Gastrocnemius medialis (tissue), 4 donors: ENCODE measurements at regions not wholly inside any gene's neighbourhood (a gene's known extent, or its start where the extent isn't known, plus 50 kb on each side); places are given as distances from the start of the nearest gene placed in this dataset.

Experiments
- CTCF ChIP-seq, 5 experiments: fragments of 450-650 bp in 3 of 5; fragments of 200-600 bp in 2 of 5; sonication (generic) in 2 of 5; IDR thresholded peaks in 4 of 5; conservative IDR thresholded peaks in 1 of 5; 1 replicate in 4 of 5; 2 replicates in 1 of 5; pipeline ENCODE4 v1.5.1; 2016 to 2019; ENCODE audit warnings: antibody characterized with exemption in 5 of 5, mild to moderate bottlenecking in 3 of 5, moderate library complexity in 3 of 5
- POLR2A ChIP-seq, 2 donors: fragments of 450-650 bp; IDR thresholded peaks; one replicate each; pipeline ENCODE4 v1.6.1; 2017; ENCODE audit warnings: antibody characterized with exemption in 2 of 2, mild to moderate bottlenecking in 2 of 2, moderate library complexity in 2 of 2

- TF ChIP-seq CTCF (IDR thresholded peaks at IDR 0.05 in 4 of 5, conservative IDR thresholded peaks at IDR 0.05 in 1 of 5) (peak; percentile 70 to 80 (median 75)), POLR2A (IDR thresholded peaks at IDR 0.05) (no peak)
Observed at GRCh38 chr3:170811928-170812591, 57.9 kb downstream of the RPL22L1 start.
